Progenitor cell of endocrine pancreas (in vitro differentiated cells): ENCODE measurements at regions not wholly inside any gene's neighbourhood (a gene's known extent, or its start where the extent isn't known, plus 50 kb on each side); places are given as distances from the start of the nearest gene placed in this dataset.

Experiments used
- DNase-seq: peaks from one replicate; pipeline ENCODE4 v3.0.0; 2021; ENCODE audit warnings: low spot score; ENCODE audit not compliant: unreplicated experiment
- H3K27ac Mint-ChIP-seq: 2 replicates; pipeline ENCODE4 v1.8.0; 2021; ENCODE audit warnings: mild to moderate bottlenecking, moderate library complexity, mixed read lengths
- H3K27me3 Mint-ChIP-seq: 2 replicates; pipeline ENCODE4 v1.8.0; 2021; ENCODE audit warnings: mixed read lengths
- H3K36me3 Mint-ChIP-seq: 2 replicates; pipeline ENCODE4 v1.8.0; 2022; ENCODE audit warnings: mixed read lengths; ENCODE audit not compliant: insufficient read depth
- H3K4me1 Mint-ChIP-seq: 2 replicates; pipeline ENCODE4 v1.8.0; 2021; ENCODE audit warnings: low read depth, mixed read lengths
- H3K4me3 Mint-ChIP-seq: 2 replicates; pipeline ENCODE4 v1.8.0; 2021; ENCODE audit warnings: low read depth, mild to moderate bottlenecking, moderate library complexity, mixed read lengths
- H3K9me3 Mint-ChIP-seq: 2 replicates; pipeline ENCODE4 v1.8.0; 2021; ENCODE audit warnings: low read depth, mixed read lengths
- CTCF ChIP-seq: fragments of 200-600 bp; sonication (generic); IDR thresholded peaks from one replicate; pipeline ENCODE4 v1.5.0; 2021; ENCODE audit warnings: antibody characterized with exemption, mild to moderate bottlenecking; ENCODE audit not compliant: unreplicated experiment

GRCh38 chr2:17070711-17071110, 405.1 kb upstream of the CYRIA start:
- no peak for DNase-seq
- Mint-ChIP-seq H3K4me1 (no peaks in the 10 kb centered on the region), H3K27me3 (no peaks in the 10 kb centered on the region), H3K36me3 (no peaks in the 10 kb centered on the region), H3K4me3 (no peak overlapping the region), H3K9me3 (peaks cover 4% of the 10 kb centered on the region), H3K27ac (no peak overlapping the region)
- no peak for TF ChIP-seq CTCF

DNA sequence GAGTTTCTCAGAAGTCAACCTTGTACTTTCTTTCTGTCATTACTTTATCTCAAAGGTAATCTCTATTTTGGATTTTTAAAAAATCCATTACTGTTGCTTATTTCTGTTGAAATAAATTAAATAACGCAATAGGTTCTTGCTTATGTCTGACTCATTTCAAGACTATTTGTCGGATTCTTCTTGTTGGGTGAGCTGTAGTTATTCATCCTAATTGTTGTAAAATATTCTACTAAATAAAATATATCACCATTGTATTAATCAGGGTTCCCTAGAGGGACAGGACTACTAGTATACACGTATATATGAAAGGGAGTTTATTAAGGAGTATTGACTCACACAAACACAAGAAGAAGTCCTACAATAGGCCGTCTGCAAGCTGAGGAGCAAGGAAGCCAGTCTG, 403.9 kb upstream of the CYRIA start:
- Mint-ChIP-seq H3K4me3 (no peak overlapping the region), H3K36me3 (no peaks in the 10 kb centered on the region), H3K27me3 (no peaks in the 10 kb centered on the region), H3K27ac (no peak overlapping the region), H3K4me1 (no peaks in the 10 kb centered on the region), H3K9me3 (peaks cover 4% of the 10 kb centered on the region)
- TF ChIP-seq CTCF = no peak
- no peak for DNase-seq

GRCh38 chr2:17068021-17068420, 402.4 kb upstream of the CYRIA start:
- Mint-ChIP-seq H3K4me1 (no peaks in the 10 kb centered on the region), H3K27ac (no peak overlapping the region)
- DNase-seq = no peak

GRCh38 chr2:17065536-17065935, 399.9 kb upstream of the CYRIA start:
- no peak for TF ChIP-seq CTCF
- H3K27ac Mint-ChIP-seq = no peak overlapping the region
- no peak overlapping the region for H3K4me3 Mint-ChIP-seq
- no peaks in the 10 kb centered on the region for H3K9me3 Mint-ChIP-seq
- H3K27me3 Mint-ChIP-seq = no peaks in the 10 kb centered on the region
- H3K4me1 Mint-ChIP-seq = peaks cover 4% of the 10 kb centered on the region
- no peaks in the 10 kb centered on the region for H3K36me3 Mint-ChIP-seq
- DNase-seq = no peak

More at GRCh38 chr2:17068021-17068420, 402.4 kb upstream of the CYRIA start:
- H3K36me3 Mint-ChIP-seq = no peaks in the 10 kb centered on the region
- H3K27me3 Mint-ChIP-seq = no peaks in the 10 kb centered on the region
- H3K4me3 Mint-ChIP-seq = no peak overlapping the region
- peaks cover 4% of the 10 kb centered on the region for H3K9me3 Mint-ChIP-seq
- TF ChIP-seq CTCF = no peak

GRCh38 chr2:17061028-17061427, 395.4 kb upstream of the CYRIA start:
- Mint-ChIP-seq H3K27me3 (peaks cover 5% of the 10 kb centered on the region), H3K27ac (no peak overlapping the region), H3K36me3 (no peaks in the 10 kb centered on the region), H3K4me1 (peaks cover 9% of the 10 kb centered on the region), H3K9me3 (no peaks in the 10 kb centered on the region), H3K4me3 (no peak overlapping the region)
- no peak for TF ChIP-seq CTCF
- DNase-seq = no peak
